Erythroblast (primary cell): ENCODE measurements at regions not wholly inside any gene's neighbourhood (a gene's known extent, or its start where the extent isn't known, plus 50 kb on each side); places are given as distances from the start of the nearest gene placed in this dataset.

Source experiments
- GATA1 ChIP-seq: IDR thresholded peaks from 2 replicates; pipeline ENCODE4 v1.6.1; 2011; ENCODE audit warnings: low read depth, mild to moderate bottlenecking, control low read depth, low read length, moderate library complexity
- POLR2A ChIP-seq: IDR thresholded peaks from 2 replicates; pipeline ENCODE4 v1.6.1; 2011; ENCODE audit warnings: mild to moderate bottlenecking, low read length

DNA sequence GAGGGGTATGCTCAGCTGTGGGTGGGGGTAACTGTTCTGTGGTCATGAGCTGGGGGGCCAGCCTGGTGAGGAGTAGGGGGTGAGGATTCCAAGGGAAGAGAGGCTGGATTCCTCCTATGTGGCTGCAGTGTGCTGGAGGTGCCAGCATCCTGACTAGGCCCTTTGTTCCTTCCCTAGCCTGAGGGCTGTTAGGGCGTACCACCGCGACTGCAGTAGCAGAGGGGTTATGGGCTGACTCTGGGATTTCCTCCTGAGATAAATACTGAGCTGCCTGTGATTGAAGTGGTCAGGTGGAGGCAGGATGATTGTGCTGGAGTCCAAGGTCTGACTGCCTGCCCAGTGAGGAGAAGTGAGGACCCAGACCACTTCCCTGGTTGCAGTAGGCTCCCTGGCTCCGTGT lies 205.3 kb downstream of the ADGRG6 start:
- TF ChIP-seq POLR2A: no peak
- TF ChIP-seq GATA1: no peak
